ENCODE measurements at regions not wholly inside any gene's neighbourhood (a gene's known extent, or its start where the extent isn't known, plus 50 kb on each side); places are given as distances from the start of the nearest gene placed in this dataset.

DNA sequence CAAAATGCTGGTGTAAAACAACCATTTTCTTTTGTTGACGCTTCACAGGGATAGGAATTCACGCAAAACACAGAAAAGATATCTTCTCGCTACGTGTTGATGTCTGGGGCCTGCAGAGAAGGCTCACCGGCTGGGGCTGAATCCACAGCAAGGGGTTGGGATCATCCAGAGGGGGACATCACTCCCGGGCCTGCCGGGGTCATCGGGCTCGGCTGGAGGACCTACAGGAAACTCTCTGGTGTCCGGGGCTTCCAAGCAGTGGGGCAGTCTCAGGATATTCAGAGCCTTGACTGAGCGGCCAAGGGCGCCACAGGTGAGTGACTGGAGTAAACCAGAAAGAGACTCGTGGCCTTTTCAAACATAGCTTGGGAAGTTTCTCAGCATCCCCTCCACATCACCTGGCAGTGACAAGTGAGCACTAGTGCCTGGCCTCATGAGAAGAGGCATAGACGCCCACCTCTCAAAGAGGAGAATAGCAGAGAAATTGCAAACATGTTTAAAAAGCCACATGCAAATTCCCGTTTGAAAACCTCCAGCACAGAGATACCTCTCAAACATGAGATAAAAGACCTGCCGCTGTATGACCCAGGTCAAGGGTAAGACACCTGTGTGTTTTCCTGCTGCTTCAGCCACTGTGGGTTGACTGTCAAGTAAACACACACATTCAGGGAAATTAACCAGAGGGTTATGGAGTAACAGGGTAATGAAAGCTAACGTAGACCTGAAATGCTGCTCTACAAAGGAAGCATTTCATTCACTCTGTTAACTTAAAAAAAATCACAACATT is 50.8 kb upstream of the SIMC1 start:
- DNase-seq (ENCODE audit: missing footprints) (no peak), ATAC-seq (no peak)
- intact Hi-C loops (cut with DNase I) = no loop called here

DNA sequence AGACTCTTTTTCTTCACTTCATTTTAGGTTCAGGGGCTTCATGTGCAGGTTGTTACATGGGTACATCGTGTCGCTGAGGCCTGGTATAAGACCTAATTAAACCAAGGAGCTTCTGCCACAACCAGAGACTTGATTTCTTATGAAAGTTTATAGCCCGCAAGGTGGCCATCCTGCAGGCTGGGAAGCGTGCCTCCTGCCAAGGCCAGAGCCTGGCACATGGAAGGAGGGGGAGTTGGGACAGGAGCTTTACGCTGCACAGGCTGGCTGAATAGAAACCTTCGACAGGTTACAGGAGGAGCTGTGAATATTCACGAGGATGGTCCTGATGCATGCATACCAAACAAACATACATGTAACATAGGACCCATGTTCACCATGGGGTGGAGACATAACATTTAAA is 50.1 kb upstream of the SIMC1 start:
- ATAC-seq (no peak), DNase-seq (ENCODE audit: missing footprints) (no peak)
- intact Hi-C loops (cut with DNase I) = no loop called here
